ENCODE measurements at regions not wholly inside any gene's neighbourhood (a gene's known extent, or its start where the extent isn't known, plus 50 kb on each side); places are given as distances from the start of the nearest gene placed in this dataset.

DNA sequence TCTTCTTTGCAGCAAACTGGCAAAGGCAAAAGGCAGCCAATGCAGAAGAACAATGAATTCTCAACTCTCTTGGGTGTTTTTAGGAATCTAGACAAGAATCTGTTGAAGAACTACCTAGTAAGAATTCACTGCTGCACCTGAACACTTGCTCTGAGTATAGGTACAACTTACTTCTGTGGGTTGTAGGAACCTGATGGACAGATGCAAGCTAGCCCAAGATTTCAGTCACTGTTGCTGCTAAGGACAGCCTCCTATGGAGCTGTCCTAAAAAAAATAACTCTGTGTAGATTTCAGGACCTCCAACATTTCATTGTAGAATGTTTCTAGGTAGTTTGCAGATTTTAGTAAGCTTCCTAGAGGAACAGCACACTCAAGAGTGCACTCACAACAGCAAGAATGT lies 363.5 kb downstream of the CBLN2 start:
- no peak for DNase-seq

DNA sequence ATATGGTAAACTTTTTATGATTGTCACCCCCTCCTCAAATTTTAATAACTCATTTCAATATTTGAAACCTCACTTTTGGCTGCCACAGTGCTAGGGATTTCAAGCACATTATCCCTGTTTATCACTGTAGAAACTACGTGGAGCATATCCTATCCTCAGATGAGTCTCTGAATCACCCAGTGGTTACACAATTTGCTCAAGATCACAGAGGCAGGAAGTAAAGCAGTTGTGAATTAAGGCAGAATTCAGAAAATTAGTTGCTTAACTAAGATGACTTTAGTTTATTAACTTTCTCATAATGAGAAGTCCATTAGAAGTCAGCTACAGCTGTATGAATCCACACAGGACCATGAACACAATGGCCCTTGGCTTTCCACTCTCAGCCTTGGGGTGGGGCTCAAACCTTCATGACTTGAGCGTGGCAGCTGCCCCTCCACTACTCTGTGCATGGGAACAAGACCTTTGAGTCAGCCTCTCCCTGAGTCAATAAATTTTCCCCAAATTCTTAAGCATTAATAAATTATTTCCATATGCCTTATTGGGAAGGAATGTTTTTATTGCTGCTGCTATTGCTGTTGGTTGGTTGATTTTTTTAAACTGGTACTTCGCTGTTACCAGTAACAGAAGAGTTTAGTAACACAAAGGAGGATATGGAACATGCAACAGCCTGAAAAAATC lies 369.0 kb downstream of the CBLN2 start:
- DNase-seq = no peak

DNA sequence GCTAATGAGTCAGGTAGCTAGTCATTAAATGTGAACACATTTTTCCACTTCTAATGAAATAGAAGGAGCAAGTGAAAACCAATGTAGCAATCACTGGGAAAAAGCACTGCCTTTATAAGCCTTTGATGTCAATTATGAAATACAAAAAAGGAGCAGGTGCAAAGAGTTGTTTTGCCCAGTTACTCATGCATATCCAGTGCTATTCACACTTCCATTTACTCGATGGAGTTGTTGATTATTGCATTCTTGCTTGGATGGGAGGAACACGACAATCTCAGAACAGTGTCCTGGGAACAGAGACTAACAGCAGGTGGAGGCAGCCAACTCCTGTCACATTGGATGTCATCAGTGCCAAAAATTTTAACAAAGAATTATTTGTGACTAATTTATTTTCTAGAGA lies 372.5 kb downstream of the CBLN2 start:
- no peak for DNase-seq

DNA sequence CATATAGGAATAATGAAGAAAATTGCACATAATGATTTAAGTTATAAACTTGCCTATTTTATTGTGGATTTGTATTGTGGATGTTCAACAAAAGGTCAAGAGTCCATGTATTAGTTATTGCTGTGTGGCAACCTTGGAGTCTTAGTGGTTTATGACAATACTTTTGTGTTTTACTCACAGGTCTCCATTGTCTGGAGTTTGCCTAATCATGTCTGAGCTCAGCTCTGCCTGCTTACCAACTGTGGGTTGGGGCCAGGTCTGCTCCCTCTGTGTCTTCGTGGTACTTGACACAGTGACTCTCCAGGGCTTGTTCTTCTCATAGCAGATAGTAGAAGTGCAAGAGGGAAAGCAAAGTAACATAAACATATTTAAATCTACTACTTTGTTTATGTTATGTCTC lies 382.5 kb downstream of the CBLN2 start:
- no peak for DNase-seq

DNA sequence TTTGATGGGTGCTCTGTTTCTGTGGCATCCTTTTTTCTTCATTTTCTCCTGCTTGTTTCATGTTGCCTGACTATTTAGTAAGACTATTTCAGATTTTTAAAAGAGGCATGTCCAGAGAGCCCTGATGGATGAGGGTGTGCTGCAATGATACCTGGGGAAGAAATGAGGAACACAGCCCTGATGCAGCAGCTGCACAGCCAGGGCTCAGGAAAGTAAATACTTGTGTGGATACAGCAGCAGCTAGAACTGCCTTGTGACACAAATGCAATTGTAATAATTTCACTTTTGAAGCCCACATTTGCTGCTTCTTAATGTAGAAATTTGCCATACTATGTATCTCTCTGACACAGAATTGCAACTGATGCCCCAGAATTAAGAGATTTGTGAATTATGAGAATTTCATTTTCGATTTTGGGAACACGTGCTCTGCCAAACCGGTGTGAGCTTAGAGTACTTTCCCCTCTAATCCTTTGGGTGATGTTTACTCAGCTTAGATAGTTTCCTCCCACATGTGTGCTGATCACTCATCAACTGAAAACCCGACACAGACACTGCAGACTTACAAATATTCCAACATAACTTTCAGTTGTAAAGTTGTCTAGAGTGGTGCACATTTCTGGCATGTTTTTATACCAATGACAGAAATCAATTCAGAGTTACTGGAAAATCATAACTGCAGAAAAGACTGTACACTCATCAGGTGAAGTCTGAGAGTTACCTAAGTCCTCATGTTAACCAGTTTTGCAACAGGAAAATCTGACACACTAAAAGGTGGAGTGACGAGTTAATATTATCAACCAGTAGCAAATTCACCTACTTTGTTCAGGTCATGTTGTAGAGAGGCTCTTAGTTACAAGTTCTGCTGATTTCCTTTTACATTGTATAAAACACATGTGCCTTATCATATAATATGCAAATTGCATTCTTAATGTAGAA lies 383.4 kb downstream of the CBLN2 start:
- DNase-seq = no peak

DNA sequence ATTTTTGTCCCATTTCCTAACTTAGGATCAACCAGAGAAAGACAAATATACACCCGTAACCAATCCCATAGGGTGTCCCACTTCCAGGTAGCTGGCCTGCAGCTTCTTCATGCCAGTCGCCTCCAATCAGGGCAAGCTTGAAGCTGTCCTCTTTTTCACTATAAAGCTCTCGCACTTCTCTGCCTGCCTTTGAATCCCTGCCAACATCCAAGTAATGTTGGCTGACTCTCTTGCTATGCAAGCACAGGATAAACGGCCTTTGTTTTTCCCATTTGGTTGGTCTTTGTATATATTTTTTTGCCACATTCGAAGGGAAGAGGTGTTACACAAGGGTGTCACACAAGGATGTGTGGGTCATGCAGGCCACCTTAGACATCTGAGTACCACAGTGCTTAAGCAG lies 388.8 kb downstream of the CBLN2 start:
- no peak for DNase-seq

DNA sequence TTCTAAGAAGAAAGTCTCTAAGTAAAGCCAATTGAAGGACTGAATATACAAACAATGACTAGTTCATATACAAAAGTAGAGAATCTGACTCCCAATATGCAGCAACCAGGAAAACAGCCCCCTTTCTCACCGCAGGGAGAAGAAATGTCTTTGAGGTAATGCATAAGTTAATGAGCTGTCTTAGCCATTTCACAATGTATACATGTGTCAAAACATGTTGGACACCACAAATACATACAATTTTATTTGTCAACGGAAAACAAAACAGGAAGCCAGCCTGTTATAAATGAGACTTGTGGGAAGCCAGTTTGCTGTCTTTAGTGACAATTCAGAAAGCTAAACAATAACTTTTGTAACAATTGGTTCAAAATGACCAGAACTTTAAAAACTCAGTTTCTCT lies 389.2 kb downstream of the CBLN2 start:
- DNase-seq = no peak

DNA sequence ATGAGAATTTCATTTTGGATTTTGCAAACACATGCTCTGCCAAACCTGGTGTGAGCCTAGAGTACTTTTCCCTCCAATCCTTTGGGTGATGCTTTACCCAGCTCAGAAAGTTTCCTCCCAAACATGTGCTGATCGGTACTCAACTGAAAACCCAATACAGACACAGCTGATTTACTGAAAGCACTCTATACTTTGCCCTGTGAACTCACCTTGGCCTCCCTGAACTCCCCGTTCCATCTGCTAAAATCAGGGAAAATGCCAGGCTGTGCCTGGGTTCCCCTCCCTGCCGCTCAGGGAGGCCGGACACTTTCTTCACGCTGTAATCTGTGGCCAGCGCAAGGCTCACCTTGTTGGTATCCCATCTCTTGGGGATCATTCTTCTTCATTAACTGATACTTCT lies 391.2 kb downstream of the CBLN2 start:
- no peak for DNase-seq

DNA sequence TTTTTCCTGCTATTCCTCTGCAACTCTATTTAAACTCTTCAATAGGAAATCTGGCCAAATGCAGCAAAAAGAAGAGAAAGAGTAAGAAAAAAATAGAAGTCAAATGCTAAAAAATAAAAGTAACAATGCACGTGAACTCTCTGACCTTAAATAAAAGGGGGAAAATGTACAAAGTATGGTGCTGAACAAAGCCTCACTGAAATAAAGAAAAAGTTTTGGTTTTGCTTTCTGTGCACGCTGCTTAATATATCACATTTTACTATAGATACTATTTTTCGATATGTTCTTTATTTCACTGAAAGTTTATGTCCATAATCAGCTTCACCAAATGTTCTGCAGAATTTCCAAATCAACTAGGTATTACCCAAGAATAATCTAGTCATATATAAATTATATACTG lies 396.3 kb downstream of the CBLN2 start:
- no peak for DNase-seq

DNA sequence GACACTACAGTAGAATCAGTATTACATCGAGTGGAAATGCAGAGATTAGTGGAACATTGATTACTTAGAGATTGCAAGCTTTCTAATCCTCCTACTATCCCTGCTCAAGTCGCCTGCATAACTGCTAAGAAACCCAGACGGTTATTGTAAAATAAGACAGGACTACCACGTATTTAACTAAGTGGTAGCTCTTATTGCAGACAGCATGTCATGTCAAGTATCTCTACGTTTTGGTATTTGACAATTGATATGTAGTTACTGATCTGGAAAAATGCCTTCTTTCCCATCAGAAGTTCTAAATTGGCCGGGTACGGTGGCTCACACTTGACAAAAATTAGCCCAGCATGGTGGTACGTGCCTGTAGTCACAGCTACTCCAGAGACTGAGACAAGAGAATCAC lies 404.1 kb downstream of the CBLN2 start:
- no peak for DNase-seq

DNA sequence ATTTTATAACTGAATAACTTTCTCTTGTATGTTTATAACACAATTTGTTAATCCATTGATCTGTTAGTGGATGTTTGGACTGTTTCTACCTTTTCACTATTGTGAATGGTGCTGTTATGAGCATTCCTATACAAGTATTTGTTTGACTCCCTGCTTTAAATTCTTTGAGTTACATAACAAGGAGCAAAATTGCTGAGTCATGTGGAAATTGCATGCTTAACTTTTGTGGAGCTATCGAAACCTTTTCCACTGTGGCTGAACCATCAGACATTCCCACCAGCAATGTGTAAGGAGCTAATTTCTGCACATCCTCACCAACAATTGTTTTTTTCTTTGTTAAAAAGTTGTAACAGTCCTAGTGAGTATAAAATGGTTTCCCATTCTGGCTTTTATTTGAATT lies 415.5 kb downstream of the CBLN2 start:
- DNase-seq = no peak

DNA sequence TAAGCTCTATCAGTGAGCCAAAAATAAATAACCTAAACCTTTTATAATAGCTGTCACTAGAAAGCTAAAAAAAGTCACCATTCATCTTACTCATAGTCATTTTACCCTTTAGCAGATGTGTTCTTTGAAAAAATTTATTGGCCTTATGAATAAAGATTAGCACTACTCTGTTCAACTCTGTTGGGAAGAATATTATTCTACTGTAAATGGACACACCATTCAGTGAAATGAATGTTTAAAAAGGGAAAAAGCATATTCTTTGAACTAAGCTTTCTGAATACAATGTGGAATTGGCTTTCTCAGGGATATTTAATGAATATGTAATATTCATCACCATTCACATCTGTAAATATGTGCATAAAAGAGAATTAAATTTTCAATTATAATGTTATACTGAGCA lies 422.0 kb downstream of the CBLN2 start:
- no peak for DNase-seq

DNA sequence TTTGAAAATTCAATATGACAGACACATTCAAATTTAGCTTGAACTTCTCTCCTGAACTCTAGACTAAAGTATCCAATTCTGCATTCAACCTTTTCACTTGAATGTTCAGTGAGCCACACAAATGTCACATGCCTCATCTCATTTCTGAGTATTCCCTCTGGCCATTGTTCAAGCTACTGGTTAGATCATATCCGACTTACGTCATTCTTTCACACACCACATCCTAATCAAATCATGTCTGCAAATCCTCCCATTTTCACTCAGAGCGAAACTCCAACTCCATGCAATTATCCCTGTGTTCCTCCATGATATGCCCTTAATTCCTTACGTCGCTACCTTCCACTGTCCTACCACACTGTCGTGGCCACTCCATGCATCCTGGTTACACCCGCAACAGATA lies 425.1 kb downstream of the CBLN2 start:
- no peak for DNase-seq

DNA sequence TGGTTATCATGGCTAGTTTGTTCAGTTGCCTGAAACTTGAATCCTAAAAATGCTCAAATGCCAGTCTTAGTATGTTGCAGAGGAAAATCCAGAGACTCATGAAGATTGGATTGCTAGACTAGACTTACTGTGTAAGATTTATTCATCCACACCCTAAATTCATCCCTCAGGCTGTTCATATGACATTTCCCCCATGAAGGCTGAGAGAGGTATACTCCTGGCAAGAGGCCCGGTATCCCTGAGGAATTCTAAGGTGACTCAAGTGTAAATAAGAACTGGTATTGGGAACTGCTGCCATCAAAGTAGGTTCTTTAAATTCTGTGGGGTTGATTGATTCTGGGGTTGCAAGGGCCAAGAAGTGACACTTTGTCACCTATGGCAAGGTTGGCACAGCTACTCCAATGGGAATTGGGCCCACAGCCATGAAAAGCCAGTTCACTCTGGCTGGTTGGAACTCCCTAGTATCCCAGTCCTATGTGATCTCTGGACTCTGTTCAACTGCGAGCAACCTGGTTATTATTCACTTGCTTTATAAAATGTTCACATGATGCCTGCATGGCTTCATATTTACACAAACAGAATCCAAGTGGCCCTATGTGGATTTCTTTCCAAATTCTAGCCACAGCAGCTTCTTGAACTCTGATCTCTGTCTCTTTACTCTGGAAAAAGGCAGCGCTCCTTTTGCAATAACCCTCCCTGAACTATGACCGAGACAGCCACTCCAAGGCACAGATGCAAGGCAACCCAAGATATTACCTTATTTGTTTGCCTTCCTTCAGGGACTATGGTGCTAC lies 429.1 kb downstream of the CBLN2 start:
- no peak for DNase-seq

DNA sequence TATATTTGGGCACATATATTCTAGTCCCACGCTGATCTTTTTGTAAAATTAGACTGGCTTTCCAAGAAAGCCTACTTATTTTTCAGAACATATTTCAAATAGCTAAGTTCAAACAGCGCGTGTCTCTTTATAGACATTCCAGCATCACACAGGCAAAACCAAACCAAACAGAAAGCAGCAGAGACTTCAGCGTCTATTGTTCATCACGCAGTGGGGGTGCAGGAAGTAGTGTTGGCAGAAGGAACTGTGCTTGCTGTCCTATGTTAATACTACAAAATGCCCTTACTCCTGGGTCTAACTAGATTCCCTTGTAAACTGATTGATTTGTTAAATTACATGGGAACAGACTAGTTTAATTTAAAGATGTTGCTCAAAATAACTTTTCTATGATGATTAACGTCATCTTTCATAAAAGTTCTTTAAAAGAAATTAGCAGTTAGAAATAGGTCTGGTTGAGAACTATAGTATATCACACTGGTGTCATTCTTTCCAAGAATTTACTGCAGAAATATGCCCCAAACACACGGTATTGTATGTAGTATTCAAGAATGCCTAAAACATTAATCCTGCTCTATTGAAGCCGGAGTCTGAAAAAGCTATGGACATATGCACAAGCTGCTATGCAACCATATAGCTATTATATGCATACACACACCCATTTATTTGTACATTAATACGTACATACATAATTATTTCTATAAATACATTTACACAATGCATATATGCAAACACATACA lies 436.3 kb downstream of the CBLN2 start:
- no peak for DNase-seq

DNA sequence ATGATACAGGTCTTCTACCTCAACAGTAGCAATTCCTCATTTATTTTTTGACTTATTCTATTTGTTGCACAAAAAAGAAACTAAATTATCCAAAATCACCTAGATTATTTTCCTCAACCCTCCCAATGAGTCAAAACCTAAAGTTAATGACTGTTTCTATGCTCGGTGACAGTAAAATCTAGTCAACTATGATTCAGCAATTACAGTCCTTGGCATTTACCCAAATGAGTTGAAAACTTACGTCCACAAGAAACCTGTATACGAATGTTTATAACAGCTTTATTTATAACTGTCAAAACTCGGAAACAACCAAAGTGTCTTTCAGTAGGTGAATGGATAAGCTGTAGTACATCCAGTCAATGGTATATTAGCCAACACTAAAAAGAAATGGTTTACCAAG lies 439.3 kb downstream of the CBLN2 start:
- DNase-seq = no peak

DNA sequence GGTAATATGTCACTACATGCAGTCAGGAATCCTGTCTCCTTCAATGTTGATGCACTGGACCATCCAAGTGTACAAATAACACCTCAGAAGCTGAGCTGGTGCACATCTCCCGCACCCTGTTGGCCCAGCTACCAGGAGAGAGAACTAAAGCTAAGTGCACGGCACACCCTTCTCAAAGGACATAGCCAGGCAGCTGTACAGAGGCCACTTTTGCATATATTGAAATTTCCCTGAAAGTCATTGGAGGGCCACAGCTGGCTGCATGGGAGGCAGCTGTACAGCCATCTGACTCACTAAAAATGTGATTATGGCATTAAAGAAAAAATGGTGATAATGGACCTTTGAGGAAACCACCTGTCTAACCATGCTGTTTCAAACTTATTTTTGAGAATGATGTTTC lies 441.7 kb downstream of the CBLN2 start:
- DNase-seq = no peak

DNA sequence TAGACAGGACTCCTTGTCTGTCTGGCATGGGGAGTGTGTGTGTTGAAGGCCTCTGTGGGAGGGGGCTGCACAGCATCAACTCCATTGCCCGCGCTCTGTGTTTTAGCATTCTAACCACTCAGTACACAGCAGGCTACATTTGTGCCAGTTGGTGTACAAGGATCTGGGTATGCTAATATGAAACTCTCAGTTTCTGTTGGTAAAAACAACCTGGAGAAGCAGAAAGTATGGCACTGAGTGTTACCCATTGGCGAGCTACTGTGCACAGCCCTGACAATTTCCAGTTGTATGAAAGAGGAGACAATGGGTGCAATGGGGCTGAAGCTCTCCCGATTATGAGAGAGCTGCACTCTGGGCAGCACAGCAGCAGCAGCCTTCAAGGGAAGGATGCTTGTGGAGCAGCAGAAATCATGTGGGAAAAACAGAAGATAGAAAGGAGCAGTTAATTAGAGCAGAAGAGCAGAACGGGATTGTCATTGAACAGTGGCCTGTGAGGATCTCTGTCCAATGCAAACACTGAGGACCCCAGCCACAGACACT lies 443.6 kb downstream of the CBLN2 start:
- no peak for DNase-seq

DNA sequence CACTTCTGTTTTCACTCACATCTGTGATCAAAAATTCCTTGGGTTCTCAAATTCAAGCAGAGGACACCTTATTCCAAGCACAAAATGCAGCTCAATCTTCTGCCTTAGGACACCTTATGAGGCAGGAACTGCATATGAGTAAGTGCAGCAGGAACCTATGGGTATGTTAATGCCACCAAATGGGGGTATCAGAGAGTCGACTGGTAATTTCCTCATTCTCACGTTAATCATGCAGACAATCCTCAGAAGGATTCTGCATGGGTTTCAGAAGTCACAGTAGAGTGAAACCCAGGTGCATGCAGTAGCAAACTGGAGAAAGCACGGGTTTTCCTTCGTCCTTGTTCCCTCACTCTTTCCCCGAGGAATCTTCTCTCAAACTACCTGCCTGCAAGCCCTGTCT lies 452.8 kb downstream of the CBLN2 start:
- no peak for DNase-seq

DNA sequence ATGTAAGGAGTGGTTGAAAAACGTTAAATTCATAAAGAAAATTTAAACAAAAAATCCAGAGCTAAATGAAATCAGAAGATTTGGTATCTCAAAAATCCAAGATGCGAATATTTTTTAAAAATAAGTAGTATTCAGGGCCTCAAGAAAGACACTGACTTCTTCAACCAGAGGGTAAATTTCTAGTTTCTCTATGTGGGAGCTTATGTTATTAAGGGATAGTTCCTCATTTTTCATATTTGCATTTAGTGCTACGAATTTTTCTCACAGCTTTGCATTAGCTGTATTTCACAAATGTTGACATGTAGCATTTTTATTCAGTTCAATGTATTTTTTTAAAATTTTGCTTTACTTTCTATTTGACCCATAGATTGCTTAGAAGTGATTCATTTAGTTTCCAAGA lies 454.7 kb downstream of the CBLN2 start:
- no peak for DNase-seq

DNA sequence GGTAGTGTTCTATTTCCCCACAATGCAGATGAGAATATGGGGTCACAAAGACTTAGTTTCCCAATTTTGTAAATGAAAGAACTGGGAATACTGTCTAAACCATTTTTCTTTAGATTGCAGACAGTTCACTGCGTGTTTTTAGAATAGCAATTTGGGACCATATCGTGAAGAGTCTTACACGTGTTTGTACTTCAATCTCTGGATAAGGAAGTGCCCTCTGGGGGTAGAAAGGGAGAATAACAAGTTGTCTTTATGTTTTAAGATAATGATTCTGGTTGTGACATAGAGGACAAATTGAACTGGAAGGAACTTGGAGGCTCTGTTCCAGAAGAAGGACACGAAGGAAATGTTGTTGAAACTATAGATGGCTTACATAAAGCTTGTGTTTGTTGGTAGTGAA lies 457.7 kb downstream of the CBLN2 start:
- no peak for DNase-seq

DNA sequence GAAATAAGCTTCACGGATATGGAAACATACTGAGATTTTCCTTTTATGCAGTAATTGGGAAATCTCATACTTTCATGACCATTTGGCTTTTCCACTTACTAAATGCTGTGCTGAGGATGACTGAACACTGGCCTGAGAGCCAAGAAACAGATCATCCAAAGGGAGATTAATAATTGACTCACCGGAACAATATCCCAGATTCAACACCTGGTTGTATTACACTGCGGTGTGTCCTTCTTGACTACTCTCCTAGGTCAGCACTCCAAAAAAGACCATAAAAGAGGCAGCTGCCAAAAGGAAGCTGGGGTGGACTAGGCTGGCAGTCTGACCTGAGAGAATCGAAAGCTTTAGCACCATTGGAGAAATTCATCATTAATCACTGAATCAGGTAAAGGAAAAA lies 469.1 kb downstream of the CBLN2 start:
- DNase-seq = no peak

DNA sequence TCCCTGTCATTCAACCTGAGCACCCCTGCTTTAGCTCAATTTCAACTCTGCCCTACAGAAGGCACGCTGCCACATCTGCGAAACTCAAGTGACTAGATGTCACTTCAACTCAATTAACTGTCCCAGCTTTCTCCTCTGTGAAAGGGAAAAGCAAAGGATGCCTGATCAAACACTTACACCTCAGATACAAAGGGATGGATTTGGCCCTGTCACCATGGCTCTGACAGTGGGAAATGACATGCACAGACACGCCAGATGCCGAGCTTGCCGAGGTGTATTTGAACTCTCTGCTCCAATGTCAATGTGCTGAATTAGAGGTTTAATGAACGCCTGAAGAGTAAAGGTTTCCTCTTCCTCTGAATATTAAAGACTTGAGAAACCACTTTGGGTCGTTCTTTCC lies 481.1 kb downstream of the CBLN2 start:
- no peak for DNase-seq
